ENCODE measurements at regions not wholly inside any gene's neighbourhood (a gene's known extent, or its start where the extent isn't known, plus 50 kb on each side); places are given as distances from the start of the nearest gene placed in this dataset.

DNA sequence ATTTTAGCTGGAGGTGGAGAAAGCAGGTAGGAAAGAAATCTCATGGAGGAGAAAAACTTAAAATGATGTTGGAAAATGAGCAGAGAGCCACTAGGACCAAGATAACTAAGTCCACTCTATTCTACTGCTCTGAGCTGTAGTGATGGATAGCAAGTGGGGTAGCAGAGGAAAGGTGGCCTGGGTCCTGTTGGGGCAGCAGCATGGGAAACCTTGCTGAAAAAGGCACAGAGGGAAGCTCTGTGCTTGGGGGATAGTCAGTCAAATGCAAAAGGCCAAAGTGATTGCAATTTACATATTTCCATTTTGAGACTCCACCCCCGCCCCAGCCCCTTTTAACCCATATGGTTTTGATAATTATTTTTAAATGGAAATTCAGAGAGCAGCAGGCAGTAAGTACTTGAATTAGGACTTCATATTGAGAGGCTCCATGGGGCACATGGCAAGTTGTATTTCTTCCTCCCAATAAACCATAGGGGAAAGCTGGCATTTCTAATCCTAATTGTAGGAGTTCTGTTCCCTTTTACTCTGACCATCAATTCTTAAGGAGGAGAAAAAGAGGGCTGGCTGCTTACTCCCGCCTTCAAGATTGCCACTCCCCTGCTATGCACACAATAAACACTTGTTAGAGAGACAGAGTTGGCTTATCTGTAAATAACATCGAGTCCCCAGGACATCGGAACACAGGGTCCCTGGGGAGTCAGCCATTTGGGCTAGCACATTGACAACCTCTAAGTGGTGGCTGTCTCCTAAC, 1341.5 kb upstream of the TENM4 start (continued):
- TF ChIP-seq MLLT1 (IDR thresholded peaks at IDR 0.05), result no peak

- no peak for DNase-seq (ENCODE audit: low read depth, low spot score)
- Histone ChIP-seq H3K4me3 (no peak overlapping the region), H2AFZ (ENCODE audit: control insufficient read depth, low read depth, low read length) (no peak overlapping the region), H3K27me3 (replicated peaks in 1 of 2; ENCODE audit: control insufficient read depth in 2 of 2, insufficient read depth in 2 of 2, low read length in 1 of 2) (no peaks in the 10 kb centered on the region; a peak in 1 of 4 replicates), H3K27ac (ENCODE audit: control insufficient read depth, insufficient read depth) (no peak overlapping the region), H3K79me2 (ENCODE audit: control insufficient read depth, insufficient read depth, low read length) (no peaks in the 10 kb centered on the region), H3K36me3 (ENCODE audit: control insufficient read depth in 2 of 2, insufficient read depth in 2 of 2, low read length in 1 of 2) (no peaks in the 10 kb centered on the region), H3K4me1 (ENCODE audit: control insufficient read depth, insufficient read depth, low read length) (no peaks in the 10 kb centered on the region), H3K9me3 (replicated peaks; ENCODE audit: control insufficient read depth, insufficient read depth, low read length) (no peaks in the 10 kb centered on the region), H3K4me2 (ENCODE audit: control insufficient read depth, insufficient read depth) (no peak overlapping the region), H4K20me1 (ENCODE audit: control insufficient read depth, insufficient read depth) (no peaks in the 10 kb centered on the region), H3K9ac (ENCODE audit: control insufficient read depth, insufficient read depth, low read length) (no peak overlapping the region)
- CTCF ChIA-PET, result interaction anchor here (1.3 kb wide), 1 partner anchor 14 kb away, joined by 3 read pairs; no protein-coding TSS in a partner anchor
- intact Hi-C loops (cut with micrococcal nuclease; ENCODE audit: unreplicated experiment), result no loop called here
- no TSS peak for BruUV-seq (replicated peaks)
- FAIRE-seq, result no peak
- RAD21 ChIA-PET (ENCODE audit: unreplicated experiment), result no interaction called here
- in situ Hi-C loops (cut with MboI), result no loop called here
- 35% methylated on average over 5 of the region's 5 CpGs for WGBS (ENCODE audit: insufficient coverage, insufficient replicate concordance, low lambda C conversion rate, missing lambda C conversion rate)
- POLR2A ChIA-PET, result interaction anchor here (0.6 kb wide), 1 partner anchor 41 kb away, joined by 3 read pairs; no protein-coding TSS in a partner anchor
- SMC1A ChIA-PET (ENCODE audit: uncharacterized antibody, unreplicated experiment), result interaction anchor here (1.5 kb wide), 2 partner anchors 36 to 48 kb away, joined by 4 read pairs; no protein-coding TSS in a partner anchor
- ATAC-seq, result peak; percentile 76
- TF ChIP-seq RFX5 (IDR thresholded peaks at IDR 0.05; ENCODE audit: low read depth, low read length) (no peak), MLLT1 (IDR thresholded peaks at IDR 0.05) (no peak), ASH2L (IDR thresholded peaks at IDR 0.05; ENCODE audit: borderline replicate concordance, low read depth) (no peak), CBFB (IDR thresholded peaks at IDR 0.05; ENCODE audit: low read depth) (no peak), LARP7 (IDR thresholded peaks at IDR 0.05) (no peak), MYC (IDR thresholded peaks at IDR 0.05; ENCODE audit: insufficient read depth, insufficient read length, insufficient replicate concordance, low read length, severe bottlenecking) (no peak), RAD51 (IDR thresholded peaks at IDR 0.05) (no peak), KAT2A (conservative IDR thresholded peaks at IDR 0.05; ENCODE audit: control insufficient read depth, low read depth, low read length) (no peak), MEF2B (IDR thresholded peaks at IDR 0.05; ENCODE audit: partially characterized antibody, poor library complexity, severe bottlenecking) (no peak)
- TF ChIP-seq, protein P1, sequence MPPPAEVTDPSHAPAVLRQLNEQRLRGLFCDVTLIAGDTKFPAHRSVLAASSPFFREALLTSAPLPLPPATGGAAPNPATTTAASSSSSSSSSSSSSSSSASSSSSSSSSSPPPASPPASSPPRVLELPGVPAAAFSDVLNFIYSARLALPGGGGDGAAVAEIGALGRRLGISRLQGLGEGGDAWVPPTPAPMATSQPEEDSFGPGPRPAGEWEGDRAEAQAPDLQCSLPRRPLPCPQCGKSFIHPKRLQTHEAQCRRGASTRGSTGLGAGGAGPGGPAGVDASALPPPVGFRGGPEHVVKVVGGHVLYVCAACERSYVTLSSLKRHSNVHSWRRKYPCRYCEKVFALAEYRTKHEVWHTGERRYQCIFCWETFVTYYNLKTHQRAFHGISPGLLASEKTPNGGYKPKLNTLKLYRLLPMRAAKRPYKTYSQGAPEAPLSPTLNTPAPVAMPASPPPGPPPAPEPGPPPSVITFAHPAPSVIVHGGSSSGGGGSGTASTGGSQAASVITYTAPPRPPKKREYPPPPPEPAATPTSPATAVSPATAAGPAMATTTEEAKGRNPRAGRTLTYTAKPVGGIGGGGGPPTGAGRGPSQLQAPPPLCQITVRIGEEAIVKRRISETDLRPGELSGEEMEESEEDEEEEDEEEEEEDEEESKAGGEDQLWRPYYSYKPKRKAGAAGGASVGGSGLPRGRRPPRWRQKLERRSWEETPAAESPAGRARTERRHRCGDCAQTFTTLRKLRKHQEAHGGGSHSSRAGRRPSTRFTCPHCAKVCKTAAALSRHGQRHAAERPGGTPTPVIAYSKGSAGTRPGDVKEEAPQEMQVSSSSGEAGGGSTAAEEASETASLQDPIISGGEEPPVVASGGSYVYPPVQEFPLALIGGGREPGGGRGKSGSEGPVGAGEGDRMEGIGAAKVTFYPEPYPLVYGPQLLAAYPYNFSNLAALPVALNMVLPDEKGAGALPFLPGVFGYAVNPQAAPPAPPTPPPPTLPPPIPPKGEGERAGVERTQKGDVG (CRISPR knock-in tag; IDR thresholded peaks at IDR 0.05), result no peak
- TF ChIP-seq, protein P2, sequence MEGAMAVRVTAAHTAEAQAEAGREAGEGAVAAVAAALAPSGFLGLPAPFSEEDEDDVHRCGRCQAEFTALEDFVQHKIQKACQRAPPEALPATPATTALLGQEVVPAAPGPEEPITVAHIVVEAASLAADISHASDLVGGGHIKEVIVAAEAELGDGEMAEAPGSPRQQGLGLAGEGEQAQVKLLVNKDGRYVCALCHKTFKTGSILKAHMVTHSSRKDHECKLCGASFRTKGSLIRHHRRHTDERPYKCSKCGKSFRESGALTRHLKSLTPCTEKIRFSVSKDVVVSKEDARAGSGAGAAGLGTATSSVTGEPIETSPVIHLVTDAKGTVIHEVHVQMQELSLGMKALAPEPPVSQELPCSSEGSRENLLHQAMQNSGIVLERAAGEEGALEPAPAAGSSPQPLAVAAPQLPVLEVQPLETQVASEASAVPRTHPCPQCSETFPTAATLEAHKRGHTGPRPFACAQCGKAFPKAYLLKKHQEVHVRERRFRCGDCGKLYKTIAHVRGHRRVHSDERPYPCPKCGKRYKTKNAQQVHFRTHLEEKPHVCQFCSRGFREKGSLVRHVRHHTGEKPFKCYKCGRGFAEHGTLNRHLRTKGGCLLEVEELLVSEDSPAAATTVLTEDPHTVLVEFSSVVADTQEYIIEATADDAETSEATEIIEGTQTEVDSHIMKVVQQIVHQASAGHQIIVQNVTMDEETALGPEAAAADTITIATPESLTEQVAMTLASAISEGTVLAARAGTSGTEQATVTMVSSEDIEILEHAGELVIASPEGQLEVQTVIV (IDR thresholded peaks at IDR 0.05; ENCODE audit: borderline replicate concordance, partially characterized antibody), result no peak
These were observed 1339.2 kb upstream of the TENM4 start for GRCh38 chr11:80779905-80780605.
